Trophoblast cell (in vitro differentiated cells and primary cell): ENCODE measurements at regions not wholly inside any gene's neighbourhood (a gene's known extent, or its start where the extent isn't known, plus 50 kb on each side); places are given as distances from the start of the nearest gene placed in this dataset.

Source experiments
- DNase-seq, 2 donors: peaks; one replicate each; pipeline ENCODE4 v3.0.0-alpha.2; 2016
- H2AFZ ChIP-seq: 2 replicates; pipeline ENCODE4 v1.6.1; 2013; ENCODE audit warnings: low read length, moderate library complexity, mild to moderate bottlenecking; ENCODE audit not compliant: insufficient read depth, poor library complexity
- H2AK5ac ChIP-seq: 2 replicates; pipeline ENCODE4 v1.6.1; 2013; ENCODE audit warnings: mild to moderate bottlenecking, low read length
- H2BK120ac ChIP-seq: 2 replicates; pipeline ENCODE4 v1.6.1; 2013; ENCODE audit warnings: low read length, mild to moderate bottlenecking, moderate library complexity; ENCODE audit not compliant: insufficient read depth, poor library complexity
- H2BK12ac ChIP-seq: 2 replicates; pipeline ENCODE4 v1.6.1; 2013; ENCODE audit warnings: mild to moderate bottlenecking, low read length, moderate library complexity
- H2BK5ac ChIP-seq: 2 replicates; pipeline ENCODE4 v1.6.1; 2013; ENCODE audit warnings: low read length, low read depth, moderate library complexity, mild to moderate bottlenecking; ENCODE audit not compliant: poor library complexity
- H3K14ac ChIP-seq: 2 replicates; pipeline ENCODE4 v1.6.1; 2013; ENCODE audit warnings: mild to moderate bottlenecking, low read length
- H3K18ac ChIP-seq: 2 replicates; pipeline ENCODE4 v1.6.1; 2013; ENCODE audit warnings: mild to moderate bottlenecking, low read length
- H3K23ac ChIP-seq: 2 replicates; pipeline ENCODE4 v1.6.1; 2013; ENCODE audit warnings: low read length
- H3K27ac ChIP-seq: 2 replicates; pipeline ENCODE4 v1.5.1; 2013; ENCODE audit warnings: low read depth, mild to moderate bottlenecking, inconsistent platforms, low read length, moderate library complexity
- H3K27me3 ChIP-seq: 2 replicates; pipeline ENCODE4 v1.6.1; 2013; ENCODE audit warnings: inconsistent platforms, mild to moderate bottlenecking, low read length, moderate library complexity; ENCODE audit not compliant: insufficient read depth
- H3K36me3 ChIP-seq, 2 experiments: 1 replicate in 1 of 2; 2 replicates in 1 of 2; pipeline ENCODE4 v1.6.1; 2013; ENCODE audit warnings: low read length in 2 of 2, mild to moderate bottlenecking in 2 of 2, moderate library complexity in 1 of 2; ENCODE audit not compliant: insufficient read depth in 2 of 2, control insufficient read depth in 1 of 2
- H3K4ac ChIP-seq: 2 replicates; pipeline ENCODE4 v1.6.1; 2013; ENCODE audit warnings: low read depth, mild to moderate bottlenecking, low read length, moderate library complexity
- H3K4me1 ChIP-seq, 2 experiments: 1 replicate in 1 of 2; 2 replicates in 1 of 2; pipeline ENCODE4 v1.6.1; 2013; ENCODE audit warnings: low read length in 2 of 2, mild to moderate bottlenecking in 2 of 2, moderate library complexity in 1 of 2; ENCODE audit not compliant: insufficient read depth in 2 of 2, control insufficient read depth in 1 of 2
- H3K4me2 ChIP-seq: 2 replicates; pipeline ENCODE4 v1.6.1; 2013; ENCODE audit warnings: inconsistent platforms, mild to moderate bottlenecking, low read length, moderate library complexity
- H3K4me3 ChIP-seq: 2 replicates; pipeline ENCODE4 v1.5.1; 2013; ENCODE audit warnings: mild to moderate bottlenecking, low read depth, low read length, inconsistent platforms
- H3K79me1 ChIP-seq: one replicate; pipeline ENCODE4 v1.6.1; 2013; ENCODE audit warnings: low read length
- H3K79me2 ChIP-seq: 2 replicates; pipeline ENCODE4 v1.6.1; 2013; ENCODE audit warnings: low read length, mild to moderate bottlenecking; ENCODE audit not compliant: control insufficient read depth, insufficient read depth, poor library complexity
- H3K9ac ChIP-seq: 2 replicates; pipeline ENCODE4 v1.6.1; 2013; ENCODE audit warnings: mild to moderate bottlenecking, low read length
- H3K9me3 ChIP-seq: 2 replicates; pipeline ENCODE4 v1.6.1; 2013; ENCODE audit warnings: low read depth, mild to moderate bottlenecking, control low read depth, inconsistent platforms, low read length; ENCODE audit not compliant: insufficient read depth
- H4K12ac ChIP-seq: 2 replicates; pipeline ENCODE4 v1.6.1; 2013; ENCODE audit warnings: low read depth, mild to moderate bottlenecking, low read length, moderate library complexity
- H4K8ac ChIP-seq: 2 replicates; pipeline ENCODE4 v1.6.1; 2013; ENCODE audit warnings: low read depth, mild to moderate bottlenecking, low read length, moderate library complexity
- H4K91ac ChIP-seq: one replicate; pipeline ENCODE4 v1.6.1; 2013; ENCODE audit warnings: low read depth, mild to moderate bottlenecking, low read length, moderate library complexity
- WGBS: extraction: QIAGEN DNeasy Blood & Tissue Kit; methylation state at CpG from one replicate; pipeline ENCODE4 v1.1.7; 2013; ENCODE audit warnings: missing lambda C conversion rate; ENCODE audit not compliant: insufficient read length, insufficient coverage; ENCODE audit errors: extremely low coverage; 5-methylcytosine and 5-hydroxymethylcytosine counted together

- no peak overlapping the region for H4K12ac ChIP-seq
- H3K9me3 ChIP-seq: peaks cover 3% of the 10 kb centered on the region
- no peak overlapping the region for H4K8ac ChIP-seq
- H2AK5ac ChIP-seq: no peak overlapping the region
- no peak overlapping the region for H3K27ac ChIP-seq
- no peak overlapping the region for H3K4me2 ChIP-seq
- H2BK12ac ChIP-seq: no peak overlapping the region
- H3K79me1 ChIP-seq: no peaks in the 10 kb centered on the region
- no peaks in the 10 kb centered on the region for H3K27me3 ChIP-seq
- H2BK5ac ChIP-seq: no peak overlapping the region
- H3K18ac ChIP-seq: no peak overlapping the region
- no peak overlapping the region for H2BK120ac ChIP-seq
- no peak overlapping the region for H3K23ac ChIP-seq
- no peak overlapping the region for H3K4me3 ChIP-seq
- no peaks in the 10 kb centered on the region for H3K4me1 ChIP-seq
- no CpG with 5 or more reads among the region's 4 CpGs for WGBS
- no peak for DNase-seq
- H3K9ac ChIP-seq: no peak overlapping the region
- no peaks in the 10 kb centered on the region for H3K36me3 ChIP-seq
- H3K79me2 ChIP-seq: no peaks in the 10 kb centered on the region
- H3K4ac ChIP-seq: no peak overlapping the region
- H2AFZ ChIP-seq: no peak overlapping the region
- H3K14ac ChIP-seq: no peak overlapping the region
- no peak overlapping the region for H4K91ac ChIP-seq
These were observed 363.6 kb upstream of the CNR1 start for GRCh38 chr6:88529726-88530125.

GRCh38 chr6:88520445-88520844, 354.3 kb upstream of the CNR1 start:
- Histone ChIP-seq H4K91ac (no peak overlapping the region), H2BK12ac (no peak overlapping the region), H2BK5ac (no peak overlapping the region), H3K27me3 (no peaks in the 10 kb centered on the region), H3K23ac (no peak overlapping the region), H4K8ac (no peak overlapping the region), H3K14ac (no peak overlapping the region), H2AFZ (no peak overlapping the region), H2AK5ac (no peak overlapping the region), H3K18ac (no peak overlapping the region), H3K27ac (no peak overlapping the region), H4K12ac (no peak overlapping the region), H3K4me3 (no peak overlapping the region), H3K79me2 (no peaks in the 10 kb centered on the region), H3K4ac (no peak overlapping the region), H3K4me2 (no peak overlapping the region), H3K36me3 (no peaks in the 10 kb centered on the region), H3K9me3 (peaks cover 2% of the 10 kb centered on the region), H3K79me1 (no peaks in the 10 kb centered on the region), H3K4me1 (peaks cover 0 to 2% of the 10 kb centered on the region in 2 experiments), H3K9ac (no peak overlapping the region), H2BK120ac (no peak overlapping the region)
- DNase-seq: no peak
- WGBS: no CpG with 5 or more reads among the region's 7 CpGs

DNA sequence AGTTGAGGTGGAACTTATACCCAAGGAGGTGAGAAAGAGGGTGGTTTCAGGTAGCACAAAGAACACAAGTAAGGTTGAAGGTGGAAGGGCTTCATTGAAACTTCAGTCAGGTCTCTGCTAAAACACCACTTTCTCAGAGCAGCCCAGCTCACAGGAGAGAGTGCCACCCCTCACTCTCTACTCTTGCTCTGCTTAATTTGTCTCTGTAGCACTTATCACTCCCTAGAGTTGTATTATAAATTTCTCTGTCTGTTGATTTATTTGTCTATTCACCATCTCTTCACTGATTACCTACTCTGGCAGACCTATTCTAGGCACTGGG, 353.8 kb upstream of the CNR1 start:
- Histone ChIP-seq H3K4me3 (no peak overlapping the region), H2BK12ac (no peak overlapping the region), H3K79me1 (no peaks in the 10 kb centered on the region), H3K79me2 (no peaks in the 10 kb centered on the region), H4K91ac (no peak overlapping the region), H4K12ac (no peak overlapping the region), H2BK5ac (no peak overlapping the region), H3K4ac (no peak overlapping the region), H3K23ac (no peak overlapping the region), H3K27ac (no peak overlapping the region), H3K14ac (no peak overlapping the region), H3K27me3 (no peaks in the 10 kb centered on the region), H3K9ac (no peak overlapping the region), H2AFZ (no peak overlapping the region), H3K4me1 (peaks cover 0 to 2% of the 10 kb centered on the region in 2 experiments), H2BK120ac (no peak overlapping the region), H4K8ac (no peak overlapping the region), H3K9me3 (peaks cover 2% of the 10 kb centered on the region), H3K36me3 (no peaks in the 10 kb centered on the region), H3K18ac (no peak overlapping the region), H3K4me2 (no peak overlapping the region), H2AK5ac (no peak overlapping the region)
- no peak for DNase-seq

- H3K27ac ChIP-seq: no peak overlapping the region
- H3K36me3 ChIP-seq: no peaks in the 10 kb centered on the region
- no peak overlapping the region for H2BK120ac ChIP-seq
- H3K14ac ChIP-seq: no peak overlapping the region
- H3K18ac ChIP-seq: no peak overlapping the region
- H3K27me3 ChIP-seq: no peaks in the 10 kb centered on the region
- no peaks in the 10 kb centered on the region for H3K79me1 ChIP-seq
- H3K4me2 ChIP-seq: no peak overlapping the region
- H2BK5ac ChIP-seq: no peak overlapping the region
- no peak overlapping the region for H2BK12ac ChIP-seq
- no peaks in the 10 kb centered on the region for H3K79me2 ChIP-seq
- no peak overlapping the region for H3K4me3 ChIP-seq
- H3K9me3 ChIP-seq: peaks cover 2% of the 10 kb centered on the region
- no peak for DNase-seq
- H4K12ac ChIP-seq: no peak overlapping the region
- H4K91ac ChIP-seq: no peak overlapping the region
- H3K4ac ChIP-seq: no peak overlapping the region
- peaks cover 0 to 2% of the 10 kb centered on the region in 2 experiments for H3K4me1 ChIP-seq
- H4K8ac ChIP-seq: no peak overlapping the region
- H3K9ac ChIP-seq: no peak overlapping the region
- no peak overlapping the region for H2AFZ ChIP-seq
- no peak overlapping the region for H3K23ac ChIP-seq
- no peak overlapping the region for H2AK5ac ChIP-seq
- no CpG with 5 or more reads among the region's 10 CpGs for WGBS
These were observed 353.3 kb upstream of the CNR1 start for GRCh38 chr6:88519301-88520016.
